GM12864 (cell line): ENCODE measurements at regions not wholly inside any gene's neighbourhood (a gene's known extent, or its start where the extent isn't known, plus 50 kb on each side); places are given as distances from the start of the nearest gene placed in this dataset.
A peak's percentile ranks its signal among the peaks of the same experiment; 100 is the strongest.
"Not testable (repeated sequence)": the region's sequence is repeated elsewhere in the genome, so short reads cannot be mapped to it uniquely, and the experiment has no call there.

Experiments used
- DNase-seq: peaks from one replicate; pipeline ENCODE4 v3.0.0-alpha.2; 2011; ENCODE audit warnings: low read depth
- H3K4me3 ChIP-seq: 2 replicates; pipeline ENCODE4 v1.5.1; 2011; ENCODE audit warnings: mild to moderate bottlenecking, low read depth, low read length, control low read depth
- CTCF ChIP-seq: IDR thresholded peaks from 2 replicates; pipeline ENCODE4 v1.5.1; 2011; ENCODE audit warnings: low read depth, mild to moderate bottlenecking, moderate library complexity, low read length, control low read depth, inconsistent platforms; ENCODE audit errors: missing control alignments

- DNase-seq, result no peak
- TF ChIP-seq CTCF, result no peak
- H3K4me3 ChIP-seq, result no peak overlapping the region
Observed at GRCh38 chr14:53228966-53229365, 75.8 kb upstream of the DDHD1 start.

- no peak overlapping the region for H3K4me3 ChIP-seq
- no peak for DNase-seq
- no peak for TF ChIP-seq CTCF
Observed at GRCh38 chr14:53227154-53227718, 74.1 kb upstream of the DDHD1 start.

GRCh38 chr14:53226553-53226952 lies 73.4 kb upstream of the DDHD1 start:
- TF ChIP-seq CTCF, result no peak
- no peak for DNase-seq
- no peak overlapping the region for H3K4me3 ChIP-seq

GRCh38 chr14:53220914-53221313 lies 67.8 kb upstream of the DDHD1 start:
- no peak for DNase-seq
- H3K4me3 ChIP-seq, result no peak overlapping the region
- TF ChIP-seq CTCF, result no peak

GRCh38 chr14:53218161-53218560 lies 65.0 kb upstream of the DDHD1 start:
- H3K4me3 ChIP-seq, result peak overlapping the region; percentile 59
- TF ChIP-seq CTCF, result no peak

GRCh38 chr14:53217316-53217994 lies 64.3 kb upstream of the DDHD1 start:
- peak; percentile 62 for TF ChIP-seq CTCF
- peak overlapping the region; percentile 59 for H3K4me3 ChIP-seq
- peak; percentile 30 for DNase-seq

More at GRCh38 chr14:53218161-53218560, 65.0 kb upstream of the DDHD1 start:
- no peak for DNase-seq

- peak overlapping the region; percentile 59; the same call in 1 of the 2 replicates for H3K4me3 ChIP-seq
- DNase-seq, result not testable (repeated sequence)
Observed at GRCh38 chr14:53216955-53217315, 63.8 kb upstream of the DDHD1 start.

GRCh38 chr14:53216478-53216877 lies 63.4 kb upstream of the DDHD1 start:
- not testable (repeated sequence) for DNase-seq, H3K4me3 ChIP-seq
